Stomach (tissue), 4 donors: ENCODE measurements at regions not wholly inside any gene's neighbourhood (a gene's known extent, or its start where the extent isn't known, plus 50 kb on each side); places are given as distances from the start of the nearest gene placed in this dataset.

Source experiments
- CTCF ChIP-seq, 7 experiments: fragments of 450-650 bp in 4 of 7; fragments of 200-600 bp in 3 of 7; sonication (generic) in 3 of 7; IDR thresholded peaks; one replicate each; pipeline ENCODE4 v1.5.1; 2016 to 2019; ENCODE audit warnings: antibody characterized with exemption in 7 of 7, control low read depth in 2 of 7, mild to moderate bottlenecking in 1 of 7
- EP300 ChIP-seq: sonication (generic); formaldehyde crosslinking; IDR thresholded peaks from one replicate; pipeline ENCODE4 v1.6.1; 2017; ENCODE audit warnings: antibody characterized with exemption

GRCh38 chr10:129353101-129353500, 113.9 kb upstream of the MGMT start:
- TF ChIP-seq CTCF (IDR thresholded peaks at IDR 0.05) (no peak), EP300 (no peak)
